IgD-negative memory B cell (primary cell): ENCODE measurements at regions not wholly inside any gene's neighbourhood (a gene's known extent, or its start where the extent isn't known, plus 50 kb on each side); places are given as distances from the start of the nearest gene placed in this dataset.
"Not testable (repeated sequence)": the region's sequence is repeated elsewhere in the genome, so short reads cannot be mapped to it uniquely, and the experiment has no call there.

Experiments
- H3K27ac Mint-ChIP-seq, 3 donors: one replicate each; pipeline ENCODE4 v1.8.0; 2020 to 2022; ENCODE audit warnings: mild to moderate bottlenecking in 3 of 3, mixed read lengths in 3 of 3, moderate library complexity in 1 of 3
- H3K27me3 Mint-ChIP-seq: one replicate; pipeline ENCODE4 v1.8.0; 2021; ENCODE audit warnings: mixed read lengths
- H3K36me3 Mint-ChIP-seq: one replicate; pipeline ENCODE4 v1.8.0; 2020; ENCODE audit warnings: mild to moderate bottlenecking, mixed read lengths
- H3K4me1 Mint-ChIP-seq, 3 donors: one replicate each; pipeline ENCODE4 v1.8.0; 2020 to 2022; ENCODE audit warnings: mixed read lengths in 3 of 3, mild to moderate bottlenecking in 1 of 3
- H3K4me3 Mint-ChIP-seq, 4 donors: one replicate each; pipeline ENCODE4 v1.8.0; 2020 to 2022; ENCODE audit warnings: mild to moderate bottlenecking in 4 of 4, mixed read lengths in 4 of 4, moderate library complexity in 3 of 4
- H3K9me3 Mint-ChIP-seq, 3 donors: one replicate each; pipeline ENCODE4 v1.8.0; 2020 to 2021; ENCODE audit warnings: mixed read lengths in 3 of 3, mild to moderate bottlenecking in 1 of 3

DNA sequence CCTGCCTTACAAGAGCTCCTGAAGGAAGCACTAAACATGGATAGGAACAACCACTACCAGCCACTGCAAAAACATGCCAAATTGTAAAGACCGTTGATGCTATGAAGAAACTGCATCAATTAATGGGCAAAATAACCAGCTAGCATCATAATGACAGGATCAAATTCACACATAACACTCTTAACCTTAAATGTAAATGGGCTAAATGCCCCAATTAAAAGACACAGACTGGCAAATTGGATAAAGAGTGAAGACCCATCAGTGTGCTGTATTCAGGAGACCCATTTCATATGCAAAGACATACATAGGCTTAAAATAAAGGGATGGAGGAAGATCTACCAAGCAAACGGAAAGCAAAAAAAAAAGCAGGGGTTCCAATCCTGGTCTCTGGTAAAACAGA lies 72.7 kb downstream of the EXTL2 start:
- H3K36me3 Mint-ChIP-seq, H3K27me3 Mint-ChIP-seq, H3K9me3 Mint-ChIP-seq, H3K4me3 Mint-ChIP-seq, H3K4me1 Mint-ChIP-seq, H3K27ac Mint-ChIP-seq: not testable (repeated sequence)
